HG02588 (cell line): ENCODE measurements at regions not wholly inside any gene's neighbourhood (a gene's known extent, or its start where the extent isn't known, plus 50 kb on each side); places are given as distances from the start of the nearest gene placed in this dataset.
"Not testable (repeated sequence)": the region's sequence is repeated elsewhere in the genome, so short reads cannot be mapped to it uniquely, and the experiment has no call there.

Source experiments
- ATAC-seq: cut with Tn5 transposase; IDR thresholded peaks from one replicate; pipeline ENCODE4 v1.9.1; 2021; ENCODE audit warnings: mild to moderate bottlenecking, moderate library complexity; ENCODE audit not compliant: unreplicated experiment

DNA sequence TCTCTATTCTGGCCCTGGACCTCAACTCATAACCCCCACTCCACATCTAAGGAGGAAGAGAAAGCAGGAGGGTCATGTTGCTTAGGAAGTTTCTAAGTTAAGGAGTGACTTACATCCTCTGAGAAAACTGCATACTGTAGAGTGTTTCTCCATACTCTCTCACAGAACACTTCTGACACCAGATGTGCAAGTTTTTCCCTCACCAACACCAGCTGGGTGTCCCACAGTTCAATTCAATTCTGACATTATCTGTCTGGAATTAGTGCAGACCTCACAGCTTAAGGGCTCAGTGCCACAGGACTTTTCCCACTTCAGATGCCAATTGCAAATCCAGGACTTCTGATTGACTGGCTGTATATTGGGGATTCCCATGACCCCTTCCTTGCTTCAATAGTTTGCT is 89.0 kb upstream of the SFRP2 start:
- ATAC-seq = no peak

GRCh38 chr4:153873741-153874140 is 84.9 kb upstream of the SFRP2 start:
- ATAC-seq = no peak

GRCh38 chr4:153866766-153867165 is 77.9 kb upstream of the SFRP2 start:
- ATAC-seq = not testable (repeated sequence)

DNA sequence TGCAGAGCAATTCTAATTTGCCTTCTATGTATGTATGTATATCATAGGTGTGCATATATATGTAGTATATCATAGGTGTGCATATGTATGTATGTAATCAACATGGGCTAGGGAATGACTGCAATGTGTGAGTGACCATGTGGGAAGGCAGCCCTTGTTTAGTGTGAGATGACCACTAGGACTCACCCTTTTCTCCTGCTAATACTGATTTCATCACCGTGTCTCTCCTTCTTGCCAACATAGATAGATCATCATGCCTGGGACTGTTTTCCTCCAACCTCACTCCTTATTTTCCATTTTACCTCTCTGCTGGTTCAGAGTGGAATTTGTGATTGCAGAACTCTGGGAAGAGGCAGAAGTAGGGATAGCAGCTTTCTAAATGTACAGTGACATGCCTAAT is 63.6 kb upstream of the SFRP2 start:
- no peak for ATAC-seq

DNA sequence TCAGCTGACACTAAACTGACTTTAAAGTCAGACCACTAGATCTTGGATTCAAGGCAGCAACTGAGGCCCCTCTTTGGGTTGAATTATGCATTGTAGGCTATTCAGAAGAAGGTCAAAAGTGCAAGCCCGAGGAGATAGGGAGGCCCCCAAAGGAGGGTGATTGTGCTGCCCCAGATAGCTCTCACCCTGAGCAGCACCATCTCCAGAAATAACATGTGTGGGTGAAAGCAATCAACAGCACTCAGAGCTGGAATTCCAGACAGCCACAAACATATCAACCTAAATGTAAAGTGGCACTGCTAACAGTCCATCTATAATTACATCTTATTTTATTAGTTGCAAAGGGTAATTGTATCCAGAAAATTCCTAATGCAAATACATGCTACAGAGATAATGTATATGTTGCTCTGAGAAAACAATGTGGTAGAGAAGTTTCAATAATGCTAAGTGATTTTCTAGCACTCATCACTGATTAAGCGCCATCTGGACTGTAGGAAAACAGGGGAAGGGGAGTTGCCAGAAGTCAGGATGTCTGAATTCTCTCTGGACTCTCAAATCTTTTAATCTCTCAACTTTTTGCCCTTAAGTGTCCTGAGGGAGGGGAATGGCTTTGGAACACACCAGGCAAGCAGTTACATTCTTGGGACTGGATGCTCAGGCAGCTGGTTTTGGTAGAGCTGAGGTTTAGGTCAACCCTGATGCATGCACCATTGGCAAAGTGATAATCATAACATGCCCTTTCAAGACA is 61.8 kb upstream of the SFRP2 start:
- no peak for ATAC-seq

- no peak for ATAC-seq
These were observed 55.3 kb upstream of the SFRP2 start for GRCh38 chr4:153844144-153844543.
